DOHH2 (cell line): ENCODE measurements at regions not wholly inside any gene's neighbourhood (a gene's known extent, or its start where the extent isn't known, plus 50 kb on each side); places are given as distances from the start of the nearest gene placed in this dataset.

Experiments
- EZH2phosphoT487 ChIP-seq: fragments of 200-600 bp; sonication (generic); IDR thresholded peaks from 2 replicates; pipeline ENCODE4 v1.6.1; 2017; ENCODE audit warnings: borderline replicate concordance, mild to moderate bottlenecking, antibody characterized with exemption, low read length, moderate library complexity, mixed read lengths
- TF ChIP-seq, protein P1 (sequence below): fragments of 200-600 bp; sonication (generic); IDR thresholded peaks from one replicate; pipeline ENCODE4 v1.5.1; 2014; ENCODE audit warnings: antibody characterized with exemption, mild to moderate bottlenecking, low read depth, low read length; ENCODE audit not compliant: poor library complexity, severe bottlenecking

- TF ChIP-seq, protein P1, sequence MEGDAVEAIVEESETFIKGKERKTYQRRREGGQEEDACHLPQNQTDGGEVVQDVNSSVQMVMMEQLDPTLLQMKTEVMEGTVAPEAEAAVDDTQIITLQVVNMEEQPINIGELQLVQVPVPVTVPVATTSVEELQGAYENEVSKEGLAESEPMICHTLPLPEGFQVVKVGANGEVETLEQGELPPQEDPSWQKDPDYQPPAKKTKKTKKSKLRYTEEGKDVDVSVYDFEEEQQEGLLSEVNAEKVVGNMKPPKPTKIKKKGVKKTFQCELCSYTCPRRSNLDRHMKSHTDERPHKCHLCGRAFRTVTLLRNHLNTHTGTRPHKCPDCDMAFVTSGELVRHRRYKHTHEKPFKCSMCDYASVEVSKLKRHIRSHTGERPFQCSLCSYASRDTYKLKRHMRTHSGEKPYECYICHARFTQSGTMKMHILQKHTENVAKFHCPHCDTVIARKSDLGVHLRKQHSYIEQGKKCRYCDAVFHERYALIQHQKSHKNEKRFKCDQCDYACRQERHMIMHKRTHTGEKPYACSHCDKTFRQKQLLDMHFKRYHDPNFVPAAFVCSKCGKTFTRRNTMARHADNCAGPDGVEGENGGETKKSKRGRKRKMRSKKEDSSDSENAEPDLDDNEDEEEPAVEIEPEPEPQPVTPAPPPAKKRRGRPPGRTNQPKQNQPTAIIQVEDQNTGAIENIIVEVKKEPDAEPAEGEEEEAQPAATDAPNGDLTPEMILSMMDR: no peak
- TF ChIP-seq EZH2phosphoT487: no peak
Observed at GRCh38 chr10:85026878-85027467, 698.6 kb downstream of the CCSER2 start.
